Heart right ventricle (tissue), 16 donors: ENCODE measurements at regions not wholly inside any gene's neighbourhood (a gene's known extent, or its start where the extent isn't known, plus 50 kb on each side); places are given as distances from the start of the nearest gene placed in this dataset.
A peak's percentile ranks its signal among the peaks of the same experiment; 100 is the strongest.

ENCODE experiments used
- ATAC-seq, 8 donors: fragments of 200-7000 bp; cut with Tn5 transposase; one replicate each; pipeline ENCODE4 v1.9.1; 2020; ENCODE audit warnings: mild to moderate bottlenecking in 8 of 8, moderate library complexity in 8 of 8, moderate number of reproducible peaks in 1 of 8
- DNase-seq, 2 donors: peaks; one replicate each; pipeline ENCODE4 v3.0.0-alpha.2; 2020
- H3K27ac ChIP-seq, 10 donors: fragments of 200-600 bp; sonication (generic) in 2 of 10; one replicate each; pipeline versions ENCODE4 v1.5.0 to v1.8.0; 2020 to 2022; ENCODE audit warnings: mild to moderate bottlenecking in 3 of 10
- H3K27me3 ChIP-seq, 7 donors: fragments of 200-600 bp; one replicate each; pipeline ENCODE4 v1.8.0; 2021 to 2022; ENCODE audit warnings: mild to moderate bottlenecking in 2 of 7
- H3K36me3 ChIP-seq, 9 donors: fragments of 200-600 bp; sonication (generic) in 1 of 9; one replicate each; pipeline versions ENCODE4 v1.5.0 to v1.8.0; 2020 to 2022; ENCODE audit warnings: mild to moderate bottlenecking in 2 of 9
- H3K4me1 ChIP-seq, 9 donors: fragments of 200-600 bp; sonication (generic) in 1 of 9; one replicate each; pipeline versions ENCODE4 v1.5.0 to v1.8.0; 2020 to 2022; ENCODE audit warnings: mild to moderate bottlenecking in 4 of 9
- H3K4me3 ChIP-seq, 10 donors: fragments of 200-600 bp; sonication (generic) in 2 of 10; one replicate each; pipeline versions ENCODE4 v1.5.0 to v1.8.0; 2020 to 2022; ENCODE audit warnings: mild to moderate bottlenecking in 7 of 10, moderate library complexity in 2 of 10
- H3K9me3 ChIP-seq, 11 donors: fragments of 200-600 bp in 10 of 11; sonication (generic) in 2 of 11; one replicate each; pipeline versions ENCODE4 v1.5.0 to v1.8.0; 2013 to 2022; ENCODE audit warnings: mild to moderate bottlenecking in 2 of 11, control low read depth in 1 of 11, moderate library complexity in 1 of 11
- WGBS, 2 donors: extraction: QIAGEN DNeasy Blood & Tissue Kit; methylation state at CpG; one replicate each; pipeline ENCODE4 v1.1.7; 2013; ENCODE audit warnings: inconsistent platforms in 1 of 2; 5-methylcytosine and 5-hydroxymethylcytosine counted together
- intact Hi-C, 10 donors: fragments of 100-400 bp; cut with DNase I; formaldehyde crosslinking; loops; one replicate each; pipeline versions ENCODE4 v1.11.1 to v1.14.2; 2022
- TF ChIP-seq, protein P1 (sequence below), 9 donors: fragments of 200-600 bp; sonication (generic) in 2 of 9; IDR thresholded peaks; one replicate each; pipeline versions ENCODE4 v1.5.0 to v1.8.0; 2021 to 2022; ENCODE audit warnings: antibody characterized with exemption in 9 of 9, mild to moderate bottlenecking in 5 of 9, moderate library complexity in 1 of 9
- donor health status: Arrhythmogenic right ventricular cardiomyopathy.
- donor health status: ischemic (EF 13 %, LVEDD 7.1; RV severe dilation, severe dysfunction).
- donor health status: healthy with polysubstance abuse.
- donor health status: DM: no; HTN: yes; CAD: no.
- donor health status: DM: no; HTN: no; CAD: no.
- donor health status: ischemic (EF 25% LVEDD 6.9; RV normal size, moderate dysfunction).
- donor health status: ischemic (EF 25% LVEDD 5.7; RV mildly dilated, moderate dysfunction).
- donor health status: healthy.
- donor health status: DM: yes; HTN: yes; CAD: no.
- donor health status: Ischemic cardiomyopathy.
- donor health status: ischemic (EF 35%, LVEDD 5.7; RV mildly dilated, moderate dysfunction).
- donor health status: nonischemic (EF 11% LVEDD 7.7; RV severe dilation, severe dysfunction).
- donor health status: DM: yes; HTN: yes; CAD: no.
- donor health status: PGD.
- donor health status: ischemic (EF 29% LVEDD 5.4; RV normal size, mild dysfunction).
- donor health status: nonischemic (EF 23%, LVEDD 6.1; RV moderate dilation, normal function).

DNA sequence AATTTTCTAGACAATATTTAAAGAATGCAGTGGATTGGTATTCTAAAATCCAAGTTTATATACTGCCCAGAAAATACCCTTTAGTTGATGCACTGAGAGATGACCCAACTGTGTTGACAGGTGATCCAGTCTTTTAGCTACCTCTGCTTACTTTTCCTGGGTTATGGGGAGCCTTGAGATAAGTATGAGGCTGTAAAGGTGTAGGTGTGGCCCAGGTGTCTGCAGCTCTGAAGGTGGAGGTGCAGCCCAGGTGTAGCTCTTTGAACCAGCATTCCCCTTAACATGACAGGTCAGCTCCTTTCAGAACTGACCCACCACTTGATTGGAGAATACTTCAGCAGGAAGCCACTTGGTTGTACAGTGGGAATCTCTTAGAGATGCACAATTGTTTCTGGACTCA, 62.3 kb upstream of the ACSL3 start:
- Histone ChIP-seq H3K27me3 (no peaks in the 10 kb centered on the region), H3K4me3 (no peak overlapping the region), H3K36me3 (no peaks in the 10 kb centered on the region), H3K9me3 (no peaks in the 10 kb centered on the region), H3K27ac (peak overlapping the region in 1 of 10 donors; percentile 69), H3K4me1 (peaks cover 6 to 47% (median 21%) of the 10 kb centered on the region in 9 donors)
- DNase-seq = no peak
- TF ChIP-seq, protein P1, sequence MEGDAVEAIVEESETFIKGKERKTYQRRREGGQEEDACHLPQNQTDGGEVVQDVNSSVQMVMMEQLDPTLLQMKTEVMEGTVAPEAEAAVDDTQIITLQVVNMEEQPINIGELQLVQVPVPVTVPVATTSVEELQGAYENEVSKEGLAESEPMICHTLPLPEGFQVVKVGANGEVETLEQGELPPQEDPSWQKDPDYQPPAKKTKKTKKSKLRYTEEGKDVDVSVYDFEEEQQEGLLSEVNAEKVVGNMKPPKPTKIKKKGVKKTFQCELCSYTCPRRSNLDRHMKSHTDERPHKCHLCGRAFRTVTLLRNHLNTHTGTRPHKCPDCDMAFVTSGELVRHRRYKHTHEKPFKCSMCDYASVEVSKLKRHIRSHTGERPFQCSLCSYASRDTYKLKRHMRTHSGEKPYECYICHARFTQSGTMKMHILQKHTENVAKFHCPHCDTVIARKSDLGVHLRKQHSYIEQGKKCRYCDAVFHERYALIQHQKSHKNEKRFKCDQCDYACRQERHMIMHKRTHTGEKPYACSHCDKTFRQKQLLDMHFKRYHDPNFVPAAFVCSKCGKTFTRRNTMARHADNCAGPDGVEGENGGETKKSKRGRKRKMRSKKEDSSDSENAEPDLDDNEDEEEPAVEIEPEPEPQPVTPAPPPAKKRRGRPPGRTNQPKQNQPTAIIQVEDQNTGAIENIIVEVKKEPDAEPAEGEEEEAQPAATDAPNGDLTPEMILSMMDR (IDR thresholded peaks at IDR 0.05) = no peak
- intact Hi-C loops = loop anchor here in 8 of 10 donors (5.0 to 10.0 kb wide), 5 partner anchors 64 to 106 kb away; partner anchors contain the start of gene ACSL3 (in 5 of the 8)
- ATAC-seq = no peak

DNA sequence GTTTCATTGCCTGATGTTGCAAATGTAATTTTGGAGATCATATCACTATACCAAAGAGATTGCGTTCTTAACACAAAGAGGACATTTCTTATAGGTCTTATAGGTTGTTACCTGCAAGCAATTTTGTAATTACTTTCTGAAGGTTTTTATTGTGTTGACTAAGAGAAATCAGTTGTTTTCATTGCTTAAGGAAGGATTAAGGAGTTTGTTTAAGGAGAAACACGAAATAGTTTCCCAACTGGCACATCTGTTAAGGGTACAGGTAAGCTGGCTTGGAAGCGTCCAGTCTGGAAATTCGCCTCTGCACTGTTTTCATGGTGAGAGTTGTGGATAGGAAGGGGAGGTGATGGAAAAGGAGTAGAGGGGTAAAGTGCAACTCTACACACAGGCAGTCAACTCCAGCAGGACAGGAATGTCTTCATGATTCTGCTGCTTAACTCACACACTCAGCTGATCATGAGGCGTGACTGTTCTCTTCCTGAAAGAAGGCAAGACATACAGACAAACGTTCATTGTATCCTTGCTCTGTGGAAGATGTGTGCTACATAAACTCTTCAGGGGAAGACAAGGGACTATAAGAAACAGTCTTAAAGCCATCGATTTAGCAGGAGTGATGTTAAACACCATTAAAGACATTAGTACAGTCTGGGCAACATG, 61.4 kb upstream of the ACSL3 start:
- Histone ChIP-seq H3K9me3 (no peaks in the 10 kb centered on the region), H3K27ac (no peak overlapping the region), H3K4me1 (peaks cover 6 to 46% (median 21%) of the 10 kb centered on the region in 9 donors), H3K4me3 (no peak overlapping the region), H3K36me3 (no peaks in the 10 kb centered on the region), H3K27me3 (no peaks in the 10 kb centered on the region)
- WGBS, 2 donors = 91 to 93% methylated on average over 7 of the region's 7 CpGs
- TF ChIP-seq, protein P1 (IDR thresholded peaks at IDR 0.05) = no peak
- no peak for ATAC-seq
- intact Hi-C loops = loop anchor here in 8 of 10 donors (5.0 to 10.0 kb wide), 5 partner anchors 63 to 105 kb away; partner anchors contain the start of gene ACSL3 (in 5 of the 8)
- no peak for DNase-seq

DNA sequence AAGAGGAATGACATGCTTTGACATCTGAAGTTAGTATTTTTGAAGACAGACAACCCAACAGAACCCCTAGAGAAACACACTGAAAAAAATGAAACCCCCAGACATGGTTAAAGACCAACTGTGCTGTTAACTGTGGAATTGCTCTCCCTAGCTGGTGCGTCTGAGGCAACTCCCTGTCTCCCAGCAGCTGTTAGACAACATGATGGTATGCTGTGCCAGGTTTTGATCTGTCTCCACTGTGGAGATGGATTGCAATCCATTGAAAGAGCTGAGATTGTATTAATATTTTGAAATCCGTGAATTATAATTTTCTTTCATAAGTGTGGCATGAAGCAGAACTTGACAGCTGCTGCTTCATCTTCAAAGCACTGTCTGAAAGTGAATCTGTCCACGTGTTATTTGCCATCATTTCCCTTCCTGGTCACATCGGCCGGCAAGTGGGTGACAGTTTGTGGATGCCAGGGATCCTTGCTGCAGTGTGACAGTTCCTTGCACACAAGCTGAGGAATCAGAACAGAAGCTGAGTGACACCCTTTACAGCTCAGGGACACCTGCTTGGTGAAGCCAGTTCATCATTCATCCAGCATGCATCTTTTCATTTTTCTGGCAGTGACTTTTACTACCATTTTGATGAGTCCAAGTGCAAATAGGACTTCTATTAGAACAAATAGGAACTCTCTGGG, 58.2 kb upstream of the ACSL3 start:
- Histone ChIP-seq H3K4me3 (no peak overlapping the region), H3K4me1 (peaks cover 0 to 34% (median 23%) of the 10 kb centered on the region in 9 donors), H3K36me3 (no peaks in the 10 kb centered on the region), H3K27ac (no peak overlapping the region), H3K9me3 (no peaks in the 10 kb centered on the region), H3K27me3 (no peaks in the 10 kb centered on the region)
- intact Hi-C loops = loop anchor here in 3 of 10 donors (5.0 to 10.0 kb wide), 2 partner anchors 100 to 102 kb away; no protein-coding TSS in a partner anchor
- DNase-seq (no peak), ATAC-seq (peak in 1 of 8 donors; percentile 35)
- TF ChIP-seq, protein P1 (IDR thresholded peaks at IDR 0.05) = no peak
- WGBS, 2 donors = 50 to 57% methylated on average over 5 of the region's 5 CpGs

DNA sequence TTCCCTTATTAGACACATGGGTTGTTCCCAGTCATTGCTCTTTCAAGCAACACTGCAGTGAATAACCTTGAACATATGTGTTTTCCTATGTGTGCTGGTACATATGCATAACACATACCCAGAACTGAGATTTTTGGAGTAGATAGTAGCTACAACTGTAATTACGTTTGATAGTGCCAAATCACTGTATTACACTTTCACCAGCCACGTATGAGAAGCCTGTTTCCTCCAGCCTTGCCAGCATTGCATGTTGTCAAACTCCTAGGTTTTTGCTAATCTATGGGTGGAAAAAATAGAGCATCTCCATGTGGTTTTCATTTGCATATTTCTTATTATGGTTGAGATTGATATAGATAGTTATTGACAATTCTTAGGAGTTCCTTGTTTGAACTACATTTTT, 56.5 kb upstream of the ACSL3 start:
- Histone ChIP-seq H3K4me3 (no peak overlapping the region), H3K9me3 (no peaks in the 10 kb centered on the region), H3K27ac (no peak overlapping the region), H3K27me3 (no peaks in the 10 kb centered on the region), H3K4me1 (peaks cover 0 to 24% (median 14%) of the 10 kb centered on the region in 9 donors), H3K36me3 (no peaks in the 10 kb centered on the region)
- intact Hi-C loops = loop anchor here in 3 of 10 donors (5.0 to 10.0 kb wide), 2 partner anchors 98 to 100 kb away; no protein-coding TSS in a partner anchor
- 63 to 73% methylated on average over 2 of the region's 2 CpGs for WGBS, 2 donors
- ATAC-seq (no peak), DNase-seq (no peak)
- TF ChIP-seq, protein P1 (IDR thresholded peaks at IDR 0.05) = no peak
